B cell (primary cell): ENCODE measurements at regions not wholly inside any gene's neighbourhood (a gene's known extent, or its start where the extent isn't known, plus 50 kb on each side); places are given as distances from the start of the nearest gene placed in this dataset.

Experiments
- ATAC-seq: fragments of 200-7000 bp; cut with Tn5 transposase; one replicate; pipeline ENCODE4 v1.10.0; 2021; ENCODE audit warnings: low read depth, mild to moderate bottlenecking, moderate number of reproducible peaks, moderate library complexity
- CTCF ChIA-PET: fragments of 350-600 bp; sonication (Branson Sonifier 250); formaldehyde crosslinking; loops from one replicate; lab custom pipeline; 2021; ENCODE audit warnings: antibody characterized with exemption, inconsistent platforms; lab: Charles Lee
- POLR2A ChIA-PET: fragments of 350-600 bp; sonication (Branson Sonifier 250); formaldehyde crosslinking; loops from one replicate; lab custom pipeline; 2021; ENCODE audit warnings: antibody characterized with exemption; lab: Charles Lee
- DNase-seq: peaks from one replicate; pipeline ENCODE4 v3.0.0; 2013
- H2AFZ ChIP-seq: 2 replicates; pipeline ENCODE4 v1.6.1; 2012; ENCODE audit warnings: mild to moderate bottlenecking, low read depth, low read length; ENCODE audit not compliant: insufficient read depth, poor library complexity, severe bottlenecking
- H3K27ac ChIP-seq, 2 donors: 1 replicate in 1 of 2; 2 replicates in 1 of 2; pipeline ENCODE4 v1.5.1; 2012 to 2013; ENCODE audit warnings: low read length in 2 of 2, mild to moderate bottlenecking in 2 of 2, moderate library complexity in 1 of 2
- H3K27me3 ChIP-seq, 4 experiments: fragments of 200-600 bp in 1 of 4; sonication (generic) in 1 of 4; replicated peaks in 1 of 4; 1 replicate in 2 of 4; 2 replicates in 2 of 4; pipeline versions ENCODE4 v1.6.1 to v1.7.0; 2013 to 2016; ENCODE audit warnings: low read length in 3 of 4, mild to moderate bottlenecking in 2 of 4, mixed read lengths in 1 of 4, moderate library complexity in 1 of 4; ENCODE audit not compliant: insufficient read depth in 4 of 4, control insufficient read depth in 3 of 4; ENCODE audit errors: control extremely low read depth in 1 of 4
- H3K36me3 ChIP-seq, 2 experiments: replicated peaks in 1 of 2; 1 replicate in 1 of 2; 2 replicates in 1 of 2; pipeline versions ENCODE4 v1.6.1 to v1.7.1; 2013; ENCODE audit warnings: low read length in 1 of 2; ENCODE audit not compliant: insufficient read depth in 2 of 2, control insufficient read depth in 1 of 2; ENCODE audit errors: control extremely low read depth in 1 of 2, extremely low read depth in 1 of 2
- H3K4me1 ChIP-seq, 2 donors: fragments of 200-600 bp in 1 of 2; sonication (generic) in 1 of 2; 1 replicate in 1 of 2; 2 replicates in 1 of 2; pipeline versions ENCODE4 v1.5.1 to v1.6.1; 2013 to 2017; ENCODE audit warnings: low read length in 2 of 2; ENCODE audit not compliant: control insufficient read depth in 2 of 2, insufficient read depth in 2 of 2
- H3K4me2 ChIP-seq: replicated peaks from 2 replicates; pipeline ENCODE3; 2012; ENCODE audit warnings: mild to moderate bottlenecking, low read depth, low read length; ENCODE audit not compliant: poor library complexity, severe bottlenecking
- H3K4me3 ChIP-seq, 5 experiments: fragments of 200-600 bp in 1 of 5; sonication (generic) in 1 of 5; 1 replicate in 3 of 5; 2 replicates in 2 of 5; pipeline versions ENCODE4 v1.5.1 to v1.7.0; 2011 to 2016; ENCODE audit warnings: low read length in 4 of 5, mild to moderate bottlenecking in 4 of 5, low read depth in 2 of 5, control low read depth in 1 of 5, moderate library complexity in 1 of 5; ENCODE audit not compliant: insufficient read depth in 1 of 5; ENCODE audit errors: control extremely low read depth in 1 of 5, extremely low read depth in 1 of 5
- H3K79me2 ChIP-seq: fragments of 200-600 bp; sonication (generic); one replicate; pipeline ENCODE4 v1.6.0; 2016; ENCODE audit warnings: low read length; ENCODE audit not compliant: control insufficient read depth, insufficient read depth
- H3K9ac ChIP-seq: fragments of 200-600 bp; sonication (generic); 2 replicates; pipeline ENCODE4 v1.6.1; 2017; ENCODE audit warnings: mild to moderate bottlenecking, low read length, moderate library complexity
- H3K9me3 ChIP-seq, 3 donors: one replicate each; pipeline versions ENCODE4 v1.6.1 to v1.7.1; 2013; ENCODE audit warnings: low read length in 2 of 3; ENCODE audit not compliant: control insufficient read depth in 2 of 3, insufficient read depth in 1 of 3; ENCODE audit errors: control extremely low read depth in 1 of 3
- H4K20me1 ChIP-seq: 2 replicates; pipeline ENCODE4 v1.6.0; 2012; ENCODE audit warnings: mild to moderate bottlenecking, low read length; ENCODE audit not compliant: insufficient read depth, control insufficient read depth, poor library complexity, severe bottlenecking
- H3K27ac Mint-ChIP-seq: one replicate; pipeline ENCODE4 v1.8.0; 2021; ENCODE audit warnings: mixed read lengths
- H3K27me3 Mint-ChIP-seq: one replicate; pipeline ENCODE4 v1.8.0; 2021; ENCODE audit warnings: mixed read lengths
- H3K4me1 Mint-ChIP-seq: one replicate; pipeline ENCODE4 v1.8.0; 2021; ENCODE audit warnings: mixed read lengths
- H3K4me3 Mint-ChIP-seq: one replicate; pipeline ENCODE4 v1.8.0; 2021; ENCODE audit warnings: mixed read lengths
- H3K9me3 Mint-ChIP-seq: one replicate; pipeline ENCODE4 v1.8.0; 2022; ENCODE audit warnings: mixed read lengths; ENCODE audit not compliant: insufficient read depth
- EZH2 ChIP-seq: IDR thresholded peaks from 2 replicates; pipeline ENCODE4 v1.6.1; 2012; ENCODE audit warnings: borderline replicate concordance, low read depth, mild to moderate bottlenecking, moderate library complexity, low read length; ENCODE audit not compliant: insufficient read depth, poor library complexity, severe bottlenecking
- WGBS: methylation state at CpG from one replicate; pipeline ENCODE4 v1.1.5; 2013; ENCODE audit warnings: missing lambda C conversion rate; ENCODE audit not compliant: insufficient coverage; 5-methylcytosine and 5-hydroxymethylcytosine counted together
- intact Hi-C: fragments of 100-400 bp; cut with micrococcal nuclease; formaldehyde crosslinking; loops from one replicate; pipeline ENCODE4 v1.10.0; 2022
- TF ChIP-seq, protein P1 (sequence below): fragments of 200-600 bp; IDR thresholded peaks from one replicate; pipeline ENCODE4 v1.8.0; 2022; ENCODE audit warnings: antibody characterized with exemption, mild to moderate bottlenecking

DNA sequence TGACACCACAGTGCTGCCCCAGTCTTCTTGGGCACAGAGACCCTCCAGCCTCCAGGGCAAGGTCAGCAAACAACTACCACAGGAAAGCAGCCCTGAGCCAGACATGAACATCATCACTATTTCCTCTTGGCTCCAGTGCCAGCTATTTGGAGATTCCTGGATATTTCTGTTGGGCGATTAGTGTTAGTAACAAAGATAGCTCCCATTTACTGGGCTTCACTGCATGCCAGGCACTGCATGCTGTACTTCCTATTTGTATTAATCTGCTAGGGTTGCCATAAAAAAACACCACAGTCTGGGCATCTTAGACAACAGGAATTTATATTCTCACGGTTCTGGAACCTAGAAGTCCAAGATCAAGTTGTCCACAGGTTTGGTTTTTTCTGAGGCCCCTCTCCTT, 255.1 kb upstream of the STT3B start:
- Mint-ChIP-seq H3K27me3 (peaks cover 18% of the 10 kb centered on the region), H3K27ac (no peak overlapping the region), H3K4me3 (no peak overlapping the region), H3K4me1 (no peaks in the 10 kb centered on the region), H3K9me3 (no peaks in the 10 kb centered on the region)
- no peaks in the 10 kb centered on the region for H3K27me3 ChIP-seq
- no peak for TF ChIP-seq EZH2
- TF ChIP-seq, protein P1, sequence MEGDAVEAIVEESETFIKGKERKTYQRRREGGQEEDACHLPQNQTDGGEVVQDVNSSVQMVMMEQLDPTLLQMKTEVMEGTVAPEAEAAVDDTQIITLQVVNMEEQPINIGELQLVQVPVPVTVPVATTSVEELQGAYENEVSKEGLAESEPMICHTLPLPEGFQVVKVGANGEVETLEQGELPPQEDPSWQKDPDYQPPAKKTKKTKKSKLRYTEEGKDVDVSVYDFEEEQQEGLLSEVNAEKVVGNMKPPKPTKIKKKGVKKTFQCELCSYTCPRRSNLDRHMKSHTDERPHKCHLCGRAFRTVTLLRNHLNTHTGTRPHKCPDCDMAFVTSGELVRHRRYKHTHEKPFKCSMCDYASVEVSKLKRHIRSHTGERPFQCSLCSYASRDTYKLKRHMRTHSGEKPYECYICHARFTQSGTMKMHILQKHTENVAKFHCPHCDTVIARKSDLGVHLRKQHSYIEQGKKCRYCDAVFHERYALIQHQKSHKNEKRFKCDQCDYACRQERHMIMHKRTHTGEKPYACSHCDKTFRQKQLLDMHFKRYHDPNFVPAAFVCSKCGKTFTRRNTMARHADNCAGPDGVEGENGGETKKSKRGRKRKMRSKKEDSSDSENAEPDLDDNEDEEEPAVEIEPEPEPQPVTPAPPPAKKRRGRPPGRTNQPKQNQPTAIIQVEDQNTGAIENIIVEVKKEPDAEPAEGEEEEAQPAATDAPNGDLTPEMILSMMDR: no peak
- no peak for DNase-seq
- H3K4me2 ChIP-seq: no peak overlapping the region
- POLR2A ChIA-PET: no interaction called here
- no peak overlapping the region for H3K27ac ChIP-seq
- H3K4me1 ChIP-seq: no peaks in the 10 kb centered on the region
- H3K9ac ChIP-seq: no peak overlapping the region
- no peaks in the 10 kb centered on the region for H3K36me3 ChIP-seq
- no peaks in the 10 kb centered on the region for H3K9me3 ChIP-seq
- H3K79me2 ChIP-seq: no peaks in the 10 kb centered on the region
- H2AFZ ChIP-seq: no peak overlapping the region
- H4K20me1 ChIP-seq: no peaks in the 10 kb centered on the region
- ATAC-seq: no peak
- CTCF ChIA-PET: no interaction called here
- 80% methylated on average over 1 of the region's 2 CpGs for WGBS
- intact Hi-C loops: loop anchor here (10.0 kb wide), 1 partner anchor 93 kb away; no protein-coding TSS in a partner anchor
- no peak overlapping the region for H3K4me3 ChIP-seq

DNA sequence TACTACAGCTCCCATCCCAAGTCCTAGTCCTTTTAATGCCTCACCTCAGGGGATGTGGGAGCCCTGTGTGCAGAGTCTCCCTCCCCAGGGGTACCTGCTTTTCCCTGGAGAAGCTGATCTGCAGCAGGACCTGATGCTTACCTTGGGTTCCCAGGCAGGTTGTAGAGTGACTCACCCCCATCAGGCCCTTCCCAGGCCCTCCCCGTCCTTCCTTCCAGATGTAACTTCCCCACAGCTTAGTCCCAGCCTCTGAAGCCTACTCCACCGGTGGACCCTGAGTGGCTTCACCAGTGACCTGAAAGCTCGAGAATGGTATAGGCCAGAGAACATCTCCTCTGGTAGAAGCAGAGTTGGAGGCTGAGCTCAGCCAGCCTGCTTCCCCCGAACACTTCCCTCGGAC, 254.2 kb upstream of the STT3B start:
- no peaks in the 10 kb centered on the region for H3K27me3 ChIP-seq
- Mint-ChIP-seq H3K27me3 (peaks cover 14% of the 10 kb centered on the region), H3K27ac (no peak overlapping the region), H3K4me3 (no peak overlapping the region), H3K9me3 (peaks cover 2% of the 10 kb centered on the region), H3K4me1 (no peaks in the 10 kb centered on the region)
- ATAC-seq (no peak), DNase-seq (no peak)
- ChIA-PET CTCF (no interaction called here), POLR2A (no interaction called here)
- 83% methylated on average over 3 of the region's 5 CpGs for WGBS
- no peaks in the 10 kb centered on the region for H3K4me1 ChIP-seq
- no peak overlapping the region for H2AFZ ChIP-seq
- H3K9ac ChIP-seq: no peak overlapping the region
- H3K79me2 ChIP-seq: no peaks in the 10 kb centered on the region
- H3K9me3 ChIP-seq: no peaks in the 10 kb centered on the region
- H3K27ac ChIP-seq: no peak overlapping the region
- no peak overlapping the region for H3K4me3 ChIP-seq
- TF ChIP-seq, protein P1: no peak
- no peak for TF ChIP-seq EZH2
- H4K20me1 ChIP-seq: no peaks in the 10 kb centered on the region
- no peaks in the 10 kb centered on the region for H3K36me3 ChIP-seq
- intact Hi-C loops: loop anchor here (10.0 kb wide), 1 partner anchor 94 kb away; no protein-coding TSS in a partner anchor
- H3K4me2 ChIP-seq: no peak overlapping the region
